ENCODE measurements at regions not wholly inside any gene's neighbourhood (a gene's known extent, or its start where the extent isn't known, plus 50 kb on each side); places are given as distances from the start of the nearest gene placed in this dataset.

GRCh38 chr3:10623578-10624275, 118.3 kb upstream of the ATP2B2 start:
- TF ChIP-seq CTCF (IDR thresholded peaks at IDR 0.05) (no peak), POLR2AphosphoS5 (IDR thresholded peaks at IDR 0.05) (no peak), POLR2A (IDR thresholded peaks at IDR 0.05) (no peak), EP300 (IDR thresholded peaks at IDR 0.05) (no peak)
